Activated CD8-positive, alpha-beta T cell treated with anti-CD3 and anti-CD28 coated beads, Interleukin-2, amount 10 ng/mL, durations not matched to agents 7 days and 5 days (primary cell): ENCODE measurements at regions not wholly inside any gene's neighbourhood (a gene's known extent, or its start where the extent isn't known, plus 50 kb on each side); places are given as distances from the start of the nearest gene placed in this dataset.
"Not testable (repeated sequence)": the region's sequence is repeated elsewhere in the genome, so short reads cannot be mapped to it uniquely, and the experiment has no call there.

Experiments used
- ATAC-seq: fragments of 150-1000 bp; cut with Tn5 transposase; one replicate; pipeline ENCODE4 v1.10.0; 2021; ENCODE audit warnings: moderate library complexity
- CTCF ChIA-PET: fragments of 350-600 bp; sonication (Branson Sonifier 250); formaldehyde crosslinking; loops from one replicate; lab custom pipeline; 2021; ENCODE audit warnings: antibody characterized with exemption; lab: Charles Lee
- POLR2A ChIA-PET: fragments of 350-600 bp; sonication (Branson Sonifier 250); formaldehyde crosslinking; loops from one replicate; lab custom pipeline; 2021; ENCODE audit warnings: antibody characterized with exemption; lab: Charles Lee
- DNase-seq: peaks from one replicate; pipeline ENCODE4 v3.0.0-alpha.2; 2020
- H3K27ac Mint-ChIP-seq: one replicate; pipeline ENCODE4 v1.8.0; 2021; ENCODE audit warnings: mild to moderate bottlenecking, mixed read lengths
- H3K27me3 Mint-ChIP-seq: one replicate; pipeline ENCODE4 v1.8.0; 2021; ENCODE audit warnings: low read depth, mixed read lengths
- H3K36me3 Mint-ChIP-seq: one replicate; pipeline ENCODE4 v1.8.0; 2021; ENCODE audit warnings: low read depth, mixed read lengths
- H3K4me1 Mint-ChIP-seq: one replicate; pipeline ENCODE4 v1.8.0; 2021; ENCODE audit warnings: low read depth, mixed read lengths
- H3K4me3 Mint-ChIP-seq: one replicate; pipeline ENCODE4 v1.8.0; 2021; ENCODE audit warnings: mild to moderate bottlenecking, mixed read lengths
- H3K9me3 Mint-ChIP-seq: one replicate; pipeline ENCODE4 v1.8.0; 2022; ENCODE audit warnings: mixed read lengths; ENCODE audit not compliant: insufficient read depth

DNA sequence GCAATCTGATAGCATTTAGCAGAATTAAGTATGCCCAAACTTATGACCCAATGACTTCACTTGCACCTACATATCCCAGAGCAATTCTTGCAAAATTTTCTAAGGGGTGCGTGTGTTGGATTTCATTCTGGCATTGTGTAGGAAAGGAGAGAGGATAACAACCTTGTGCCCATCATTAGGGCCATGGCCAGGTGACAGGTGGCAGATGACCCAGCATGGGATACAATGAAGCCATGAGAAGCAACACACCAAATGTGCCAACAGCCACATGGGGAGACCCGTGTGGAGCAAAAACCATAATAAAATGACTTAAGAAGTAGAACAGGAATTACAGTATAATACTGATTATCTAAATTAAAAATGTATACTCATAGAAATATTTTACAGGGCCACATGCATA lies 166.9 kb upstream of the EPB41L3 start:
- no peak overlapping the region for H3K4me3 Mint-ChIP-seq
- DNase-seq, result no peak
- no peaks in the 10 kb centered on the region for H3K9me3 Mint-ChIP-seq
- ATAC-seq, result no peak
- H3K27me3 Mint-ChIP-seq, result no peaks in the 10 kb centered on the region
- no peaks in the 10 kb centered on the region for H3K4me1 Mint-ChIP-seq
- H3K36me3 Mint-ChIP-seq, result no peaks in the 10 kb centered on the region
- H3K27ac Mint-ChIP-seq, result no peak overlapping the region
- ChIA-PET CTCF (no interaction called here), POLR2A (no interaction called here)

DNA sequence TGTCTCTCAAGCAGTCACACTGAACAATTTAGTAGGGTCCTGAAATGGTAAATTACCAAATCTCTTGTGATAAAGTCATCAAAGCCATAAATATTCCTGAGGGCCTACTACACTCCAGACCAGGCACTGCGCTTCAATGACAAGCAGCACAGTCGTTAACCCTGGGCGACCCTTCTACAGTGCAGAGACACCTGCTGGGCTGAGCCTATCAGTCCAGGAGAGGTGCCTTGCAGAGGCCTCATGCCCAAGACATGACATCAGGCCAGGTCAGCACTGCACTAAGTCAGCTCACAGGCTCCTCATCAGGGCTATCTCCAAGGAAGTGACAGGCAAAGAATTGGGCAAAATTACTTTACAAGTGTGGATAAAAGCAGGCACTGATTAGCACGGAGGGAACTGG lies 166.4 kb upstream of the EPB41L3 start:
- CTCF ChIA-PET, result no interaction called here

DNA sequence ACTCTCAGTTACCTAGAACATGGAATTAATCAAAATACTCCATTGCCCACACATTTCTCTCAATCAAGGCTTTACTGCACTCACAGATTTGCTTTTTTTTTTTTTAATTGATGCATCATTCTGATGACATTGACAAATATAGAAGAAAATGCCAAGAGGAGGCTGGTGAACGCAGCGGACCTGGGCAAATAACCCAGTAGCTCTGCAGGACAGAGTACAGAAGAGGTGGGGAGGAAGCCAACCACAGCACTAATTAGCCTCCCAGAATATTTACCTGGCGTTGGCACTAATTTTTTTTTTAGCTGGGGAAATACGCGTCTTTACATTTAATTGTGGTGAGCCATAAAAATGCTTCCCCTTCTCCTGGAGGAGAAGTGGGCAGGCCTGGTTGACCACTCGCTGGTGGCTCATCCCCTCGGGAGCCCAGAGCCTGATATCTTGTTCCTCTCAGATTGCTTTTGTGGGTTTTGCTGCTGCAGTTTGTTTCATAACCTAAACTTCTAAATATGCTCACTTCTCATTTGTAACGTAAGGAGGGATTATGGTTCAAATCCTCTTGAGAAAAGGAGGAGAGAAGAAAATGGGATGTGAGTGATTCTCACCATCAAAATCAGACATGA lies 165.8 kb upstream of the EPB41L3 start:
- Mint-ChIP-seq H3K4me1 (no peaks in the 10 kb centered on the region), H3K27ac (no peak overlapping the region), H3K9me3 (no peaks in the 10 kb centered on the region), H3K4me3 (no peak overlapping the region), H3K36me3 (no peaks in the 10 kb centered on the region), H3K27me3 (no peaks in the 10 kb centered on the region)
- POLR2A ChIA-PET, result no interaction called here
- CTCF ChIA-PET, result no interaction called here
- DNase-seq, result no peak
- ATAC-seq, result no peak

More for the DNA sequence above, 166.4 kb upstream of the EPB41L3 start:
- no peak for DNase-seq
- H3K27ac Mint-ChIP-seq, result no peak overlapping the region
- H3K27me3 Mint-ChIP-seq, result no peaks in the 10 kb centered on the region
- H3K4me1 Mint-ChIP-seq, result no peaks in the 10 kb centered on the region
- H3K36me3 Mint-ChIP-seq, result no peaks in the 10 kb centered on the region
- ATAC-seq, result no peak
- no peak overlapping the region for H3K4me3 Mint-ChIP-seq
- no peaks in the 10 kb centered on the region for H3K9me3 Mint-ChIP-seq
- POLR2A ChIA-PET, result no interaction called here

DNA sequence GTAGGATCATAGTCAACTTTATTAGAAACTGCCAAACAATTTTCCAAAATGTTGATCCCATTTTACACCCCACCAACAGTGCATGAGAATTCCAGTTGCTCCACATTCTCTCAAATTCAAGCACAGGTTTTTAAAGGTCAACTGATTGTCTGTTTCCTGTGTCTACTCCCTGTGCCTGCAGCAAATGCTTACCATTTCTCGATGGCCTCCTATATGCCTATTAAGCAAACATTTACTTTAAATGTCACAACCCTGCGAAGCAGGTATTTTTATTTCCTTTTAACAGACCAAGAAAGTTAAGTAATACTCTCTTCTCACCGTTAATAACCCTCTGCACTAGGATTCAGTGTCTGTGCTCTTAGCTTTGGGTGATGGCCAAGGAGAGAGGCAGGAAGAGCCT lies 163.8 kb upstream of the EPB41L3 start:
- H3K27me3 Mint-ChIP-seq, result no peaks in the 10 kb centered on the region
- ChIA-PET POLR2A (no interaction called here), CTCF (no interaction called here)
- no peak for ATAC-seq
- H3K4me1 Mint-ChIP-seq, result no peaks in the 10 kb centered on the region
- no peaks in the 10 kb centered on the region for H3K9me3 Mint-ChIP-seq
- no peak overlapping the region for H3K4me3 Mint-ChIP-seq
- H3K27ac Mint-ChIP-seq, result no peak overlapping the region
- H3K36me3 Mint-ChIP-seq, result no peaks in the 10 kb centered on the region
- DNase-seq, result no peak

DNA sequence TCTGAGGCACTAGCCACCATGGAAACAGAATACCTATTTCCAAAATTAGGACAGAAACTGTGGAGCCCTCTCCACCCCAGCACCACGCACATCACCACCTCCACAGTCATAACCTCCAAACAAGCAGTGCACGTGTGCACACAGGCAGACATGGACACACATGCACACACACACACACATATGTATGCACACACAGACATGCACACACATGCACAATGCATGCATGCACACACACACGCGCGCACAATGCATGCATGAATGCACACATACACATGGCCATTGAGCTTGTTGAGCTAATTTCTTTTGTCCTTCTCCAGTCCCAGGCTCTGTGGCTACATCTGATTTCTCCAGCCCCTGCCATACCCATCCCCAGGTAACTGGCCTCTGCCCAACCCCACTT lies 161.6 kb upstream of the EPB41L3 start:
- H3K36me3 Mint-ChIP-seq, result no peaks in the 10 kb centered on the region
- no peak overlapping the region for H3K4me3 Mint-ChIP-seq
- ATAC-seq (no peak), DNase-seq (no peak)
- no peaks in the 10 kb centered on the region for H3K9me3 Mint-ChIP-seq
- ChIA-PET CTCF (no interaction called here), POLR2A (no interaction called here)
- H3K27ac Mint-ChIP-seq, result no peak overlapping the region
- H3K4me1 Mint-ChIP-seq, result no peaks in the 10 kb centered on the region
- no peaks in the 10 kb centered on the region for H3K27me3 Mint-ChIP-seq

DNA sequence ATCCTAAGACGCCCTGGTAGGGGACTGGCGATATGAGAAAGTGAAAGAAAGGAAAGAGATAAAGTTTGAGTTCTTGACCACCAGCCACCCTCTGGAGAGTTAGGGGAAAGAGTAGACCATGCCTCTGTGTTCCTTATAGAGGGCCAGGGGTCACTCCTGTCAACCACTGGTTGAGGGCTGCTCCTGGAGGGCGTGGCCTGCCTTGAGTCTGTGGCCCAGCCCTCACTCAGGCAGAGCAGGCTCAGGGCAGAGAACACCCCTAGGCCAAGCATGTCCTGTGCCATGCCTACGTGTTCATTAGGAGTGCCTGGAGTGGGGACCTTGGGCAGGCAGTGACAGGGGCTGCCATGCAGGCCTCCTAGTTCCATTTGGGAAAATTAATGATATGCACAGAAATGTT lies 161.1 kb upstream of the EPB41L3 start:
- ChIA-PET POLR2A (no interaction called here), CTCF (no interaction called here)
- H3K36me3 Mint-ChIP-seq, result no peaks in the 10 kb centered on the region
- no peak overlapping the region for H3K4me3 Mint-ChIP-seq
- no peaks in the 10 kb centered on the region for H3K27me3 Mint-ChIP-seq
- no peaks in the 10 kb centered on the region for H3K4me1 Mint-ChIP-seq
- ATAC-seq, result no peak
- H3K9me3 Mint-ChIP-seq, result no peaks in the 10 kb centered on the region
- no peak overlapping the region for H3K27ac Mint-ChIP-seq
- no peak for DNase-seq

DNA sequence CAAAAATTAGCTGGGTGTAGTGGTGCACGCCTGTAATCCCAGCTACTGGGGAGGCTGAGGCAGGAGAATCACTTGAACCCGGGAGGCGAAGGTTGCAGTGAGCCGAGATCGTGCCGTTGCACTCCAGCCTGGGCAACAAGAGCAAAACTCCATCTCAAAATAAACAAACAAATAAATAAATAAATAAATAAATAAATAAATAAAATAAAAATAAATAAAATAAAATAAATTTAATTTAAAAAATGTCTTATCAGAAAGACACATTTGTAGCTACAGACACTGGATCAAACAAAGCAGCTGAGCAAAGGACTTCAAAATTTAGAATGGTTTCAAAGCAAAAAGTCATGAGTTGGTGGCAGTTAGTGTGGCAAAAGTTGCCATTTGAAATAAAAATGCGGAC lies 158.2 kb upstream of the EPB41L3 start:
- H3K27me3 Mint-ChIP-seq, CTCF ChIA-PET, H3K4me1 Mint-ChIP-seq, DNase-seq, H3K4me3 Mint-ChIP-seq, H3K9me3 Mint-ChIP-seq, H3K36me3 Mint-ChIP-seq, H3K27ac Mint-ChIP-seq, ATAC-seq, POLR2A ChIA-PET: not testable (repeated sequence)

DNA sequence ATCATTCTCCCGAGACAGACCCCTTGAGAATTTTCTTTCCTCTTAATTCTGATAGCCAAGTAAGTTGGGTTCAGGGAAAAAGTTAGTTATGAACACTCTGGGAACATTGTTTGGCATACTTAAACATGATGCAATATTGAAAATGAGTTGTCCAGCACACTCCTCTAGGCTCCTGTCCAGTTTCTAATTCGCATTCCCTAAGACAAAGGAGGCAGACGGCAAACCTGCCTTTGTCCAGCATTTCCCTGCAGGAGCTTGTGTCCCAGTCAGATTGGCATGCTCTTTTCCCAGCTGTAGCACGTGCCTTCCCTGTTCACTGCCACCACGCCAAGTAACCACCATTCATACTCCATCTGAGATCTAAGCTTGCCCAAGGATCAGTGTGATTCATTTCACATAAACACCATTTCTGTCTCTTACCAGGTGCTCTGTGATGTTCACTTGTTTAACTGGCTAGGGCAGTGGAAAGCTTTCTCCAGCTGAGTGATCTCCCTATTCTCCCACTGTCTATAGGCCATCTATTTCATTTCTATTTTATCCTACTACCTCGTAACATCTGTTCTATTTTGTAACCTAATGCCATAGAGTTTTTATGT lies 150.0 kb upstream of the EPB41L3 start:
- Mint-ChIP-seq H3K9me3 (no peaks in the 10 kb centered on the region), H3K27me3 (no peaks in the 10 kb centered on the region), H3K27ac (no peak overlapping the region), H3K36me3 (no peaks in the 10 kb centered on the region), H3K4me3 (no peak overlapping the region), H3K4me1 (no peaks in the 10 kb centered on the region)
- ChIA-PET POLR2A (no interaction called here), CTCF (no interaction called here)
- no peak for ATAC-seq
- no peak for DNase-seq

DNA sequence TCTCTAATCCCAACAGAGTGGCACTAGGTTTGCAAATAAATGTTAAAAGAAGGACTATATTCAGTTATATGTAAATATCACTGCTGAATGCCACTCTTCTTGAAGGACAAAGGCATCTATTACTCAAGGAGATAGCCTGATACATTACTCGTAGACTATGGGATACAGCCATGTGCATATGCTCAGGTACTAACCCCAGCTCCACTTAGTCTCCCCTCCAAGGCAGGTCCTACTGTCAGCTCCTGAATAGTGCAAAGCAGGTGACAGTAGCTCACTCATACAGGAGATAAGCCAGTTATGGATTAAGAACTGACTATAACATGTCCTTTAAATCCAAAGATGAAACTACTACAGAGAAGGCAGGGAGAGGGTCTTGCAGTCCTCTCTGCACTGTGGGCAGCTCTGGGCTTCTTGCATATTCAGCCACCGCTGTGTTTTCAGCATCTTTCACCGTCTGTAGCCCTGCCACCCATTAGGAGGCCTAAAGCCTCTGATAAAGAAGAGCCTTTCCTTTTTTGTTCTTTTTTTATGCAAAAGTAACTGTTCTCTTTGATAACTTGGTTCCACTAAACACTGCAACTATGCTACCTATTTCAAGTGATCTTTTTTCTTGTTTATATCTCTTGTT lies 135.1 kb upstream of the EPB41L3 start:
- no peaks in the 10 kb centered on the region for H3K4me1 Mint-ChIP-seq
- no peaks in the 10 kb centered on the region for H3K36me3 Mint-ChIP-seq
- H3K4me3 Mint-ChIP-seq, result no peak overlapping the region

DNA sequence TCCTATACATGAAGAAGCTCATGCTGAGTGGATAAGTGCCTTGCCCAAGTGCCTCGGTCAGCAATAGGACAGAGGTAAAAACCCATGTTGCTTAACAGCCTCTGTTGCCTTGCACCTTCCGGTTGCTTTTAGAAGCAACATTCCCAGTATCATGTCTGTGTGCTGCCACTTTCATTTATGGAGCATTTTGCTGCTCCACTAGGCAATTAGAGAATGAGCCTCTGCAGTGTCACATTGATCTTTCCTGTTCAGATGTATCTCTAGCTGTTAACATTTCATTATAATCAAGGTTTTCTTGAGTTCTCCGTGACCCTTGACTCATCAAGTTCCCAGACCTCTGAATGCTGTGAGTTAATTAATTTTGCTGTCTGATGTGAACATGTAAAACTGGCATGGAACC lies 134.5 kb upstream of the EPB41L3 start:
- ATAC-seq, result no peak
- Mint-ChIP-seq H3K4me1 (no peaks in the 10 kb centered on the region), H3K27me3 (no peaks in the 10 kb centered on the region), H3K27ac (no peak overlapping the region), H3K36me3 (no peaks in the 10 kb centered on the region), H3K4me3 (no peak overlapping the region), H3K9me3 (no peaks in the 10 kb centered on the region)
- ChIA-PET CTCF (no interaction called here), POLR2A (no interaction called here)
- DNase-seq, result no peak

More for the DNA sequence above, 135.1 kb upstream of the EPB41L3 start:
- CTCF ChIA-PET, result no interaction called here
- H3K27ac Mint-ChIP-seq, result no peak overlapping the region
- no peak for DNase-seq
- POLR2A ChIA-PET, result no interaction called here
- no peak for ATAC-seq
- H3K9me3 Mint-ChIP-seq, result no peaks in the 10 kb centered on the region
- H3K27me3 Mint-ChIP-seq, result no peaks in the 10 kb centered on the region

DNA sequence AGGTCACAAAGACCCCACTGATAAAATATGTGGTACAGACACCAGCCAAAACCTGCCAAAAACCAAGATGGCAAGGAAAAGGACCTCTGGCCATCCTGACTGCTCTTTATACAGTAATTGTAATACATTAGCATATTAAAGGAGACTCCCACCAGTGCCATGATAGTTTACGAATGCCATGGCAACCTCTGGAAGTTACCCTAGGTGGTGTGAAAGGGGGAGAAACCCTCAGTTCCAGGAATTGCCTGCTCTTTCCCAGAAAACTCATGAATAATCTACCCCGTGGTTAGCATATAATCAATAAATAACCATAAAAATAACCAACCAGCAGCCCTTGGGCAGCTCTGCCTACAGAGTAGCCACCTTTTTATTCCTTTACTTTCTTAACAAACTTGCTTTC lies 129.8 kb upstream of the EPB41L3 start:
- ATAC-seq (no peak), DNase-seq (no peak)
- ChIA-PET CTCF (no interaction called here), POLR2A (no interaction called here)
- no peaks in the 10 kb centered on the region for H3K4me1 Mint-ChIP-seq
- no peaks in the 10 kb centered on the region for H3K9me3 Mint-ChIP-seq
- H3K27me3 Mint-ChIP-seq, result no peaks in the 10 kb centered on the region
- no peaks in the 10 kb centered on the region for H3K36me3 Mint-ChIP-seq
- no peak overlapping the region for H3K4me3 Mint-ChIP-seq
- no peak overlapping the region for H3K27ac Mint-ChIP-seq

DNA sequence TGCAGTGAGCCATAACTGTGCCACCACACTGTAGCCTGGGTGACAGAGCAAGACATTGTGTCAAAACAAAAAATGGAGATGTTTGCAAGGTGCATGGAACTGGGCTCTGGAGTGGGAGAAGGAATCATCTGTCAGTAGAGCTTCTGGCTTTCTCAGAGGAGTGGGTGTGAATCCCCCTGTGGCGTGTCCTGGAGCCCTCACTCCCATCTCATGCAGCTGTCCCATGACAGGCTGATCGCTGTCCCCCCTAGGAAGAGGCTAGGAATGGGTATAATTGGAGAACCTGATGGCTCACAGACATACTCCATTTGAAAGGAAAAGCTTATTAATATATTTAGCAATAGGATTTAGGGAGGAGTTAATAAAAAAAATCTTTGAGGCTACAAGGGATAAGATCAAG lies 125.8 kb upstream of the EPB41L3 start:
- ATAC-seq (no peak), DNase-seq (no peak)
- Mint-ChIP-seq H3K4me1 (no peaks in the 10 kb centered on the region), H3K4me3 (no peak overlapping the region), H3K36me3 (no peaks in the 10 kb centered on the region), H3K27ac (no peak overlapping the region), H3K27me3 (no peaks in the 10 kb centered on the region), H3K9me3 (no peaks in the 10 kb centered on the region)
- CTCF ChIA-PET, result no interaction called here
- POLR2A ChIA-PET, result no interaction called here
